NOMO-1 (cell line): ENCODE measurements at regions not wholly inside any gene's neighbourhood (a gene's known extent, or its start where the extent isn't known, plus 50 kb on each side); places are given as distances from the start of the nearest gene placed in this dataset.

Source experiments
- DNase-seq, 2 experiments: peaks; one replicate each; lab custom pipeline; 2025; ENCODE audit not compliant: unreplicated experiment in 2 of 2; lab: John Stamatoyannopoulos, UW

DNA sequence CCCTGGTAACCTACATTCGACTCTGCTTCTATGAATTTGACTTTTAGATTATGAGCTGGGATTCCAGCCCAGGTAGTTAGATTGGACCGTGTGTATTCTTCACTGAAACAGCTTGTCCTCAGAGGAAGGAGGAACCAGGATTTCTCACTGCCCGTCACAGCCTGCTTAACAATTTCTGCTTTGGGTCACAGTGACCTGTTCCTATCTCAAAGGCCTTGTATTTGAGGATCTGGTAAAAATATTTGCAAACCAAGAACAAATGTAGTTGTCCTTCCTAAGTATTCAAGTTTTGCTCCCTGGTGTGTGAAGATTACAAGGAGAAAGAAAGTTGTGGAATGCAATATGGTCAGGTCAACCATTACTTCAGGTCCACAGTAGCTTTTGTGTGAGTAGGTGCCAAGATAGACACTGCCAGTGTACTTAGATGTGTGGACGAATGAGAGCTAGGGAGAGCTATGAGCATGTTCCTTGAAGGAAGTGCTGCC is 55.1 kb downstream of the KIF4B start:
- no peak for DNase-seq

DNA sequence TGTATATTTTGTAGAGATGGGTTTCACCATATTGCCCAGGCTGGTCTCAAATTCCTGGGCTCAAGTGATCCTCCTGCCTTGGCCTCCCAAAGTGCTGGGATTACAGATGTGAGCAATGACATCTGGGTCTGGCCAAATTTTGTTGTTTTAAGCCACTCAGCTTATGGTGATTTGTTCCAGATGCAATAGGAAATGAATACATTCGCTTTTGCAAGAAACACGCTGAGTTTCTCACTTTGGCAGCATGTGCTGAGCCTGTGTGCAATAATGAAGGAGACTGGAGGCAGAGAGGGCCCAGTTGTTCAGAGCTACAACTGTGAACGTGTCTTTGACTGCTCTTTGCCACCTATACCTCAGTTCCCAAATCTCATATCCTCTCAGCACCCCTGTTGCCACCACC is 56.4 kb downstream of the KIF4B start:
- no peak for DNase-seq

DNA sequence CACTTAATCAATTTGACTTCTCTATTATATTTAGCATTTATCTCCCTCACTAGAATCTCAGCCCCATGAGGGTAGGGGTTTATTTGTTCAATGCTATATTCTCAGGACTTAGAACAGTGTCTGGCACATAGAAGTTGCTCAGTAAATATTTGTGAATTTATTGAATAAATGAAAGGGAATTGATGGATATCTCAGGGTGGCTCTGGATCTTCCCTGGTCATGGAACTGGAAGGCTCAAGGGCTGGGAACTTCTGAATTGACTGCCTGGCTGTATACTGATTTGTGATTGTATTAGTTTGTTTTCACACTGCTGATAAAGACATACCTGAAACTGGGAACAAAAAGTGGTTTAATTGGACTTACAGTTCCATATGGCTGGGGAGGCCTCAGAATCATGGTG is 57.2 kb downstream of the KIF4B start:
- DNase-seq, result no peak

DNA sequence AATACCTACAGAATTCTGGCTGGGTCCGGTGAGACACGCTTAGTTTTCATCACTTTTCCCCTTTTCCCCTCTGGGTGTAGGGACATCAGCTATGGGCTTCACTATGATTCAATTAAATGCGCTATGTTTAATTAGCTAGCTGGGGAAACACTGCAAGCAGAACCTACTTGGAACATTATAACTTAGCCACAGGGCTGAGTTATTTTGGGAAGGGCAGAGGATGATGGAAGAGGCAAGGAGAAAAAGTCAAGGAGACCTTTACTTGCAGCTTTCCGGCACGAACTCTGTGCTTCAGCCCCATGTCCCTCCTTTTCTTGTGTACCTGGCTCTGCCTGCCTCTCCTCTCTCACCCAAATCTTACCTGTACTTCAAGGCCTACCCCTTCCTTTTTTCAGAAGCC is 62.8 kb downstream of the KIF4B start:
- DNase-seq, result no peak

DNA sequence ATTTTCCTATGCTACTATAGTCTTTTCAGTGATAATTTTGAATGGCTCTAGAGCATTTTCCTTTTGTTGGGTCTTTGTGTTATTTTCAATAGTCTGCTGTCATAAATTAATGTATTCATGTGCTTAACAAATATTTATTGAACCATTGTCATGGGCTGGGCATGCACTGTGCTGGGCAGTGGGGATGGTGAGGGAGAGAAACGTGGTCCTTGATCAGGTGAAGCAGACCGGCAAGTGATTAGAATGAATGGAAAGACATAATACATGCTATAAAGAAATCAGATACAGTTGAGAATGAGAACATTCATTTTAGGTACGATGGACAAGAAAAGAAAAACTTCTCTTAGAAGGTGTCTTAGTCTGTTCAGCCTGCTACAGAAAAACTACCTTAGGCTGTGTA is 66.1 kb downstream of the KIF4B start:
- no peak for DNase-seq

DNA sequence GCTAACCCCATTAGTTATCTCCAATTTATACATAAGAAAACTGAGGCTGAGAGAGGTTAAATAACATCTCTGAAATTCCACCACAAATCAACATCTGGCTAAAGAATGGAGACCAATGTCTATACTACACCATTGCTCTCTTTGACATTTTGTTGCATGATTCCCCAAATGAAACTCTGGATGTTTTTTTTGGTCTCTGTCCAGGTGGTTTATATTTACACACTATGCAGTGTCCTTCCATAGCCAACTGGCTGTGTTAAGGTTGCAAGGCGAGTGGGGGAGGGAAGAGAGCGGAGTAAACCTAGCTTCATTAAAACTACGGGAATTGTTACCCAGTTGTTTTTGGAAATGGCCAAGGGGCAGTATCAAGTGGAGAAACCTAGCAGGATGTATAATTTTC is 67.2 kb downstream of the KIF4B start:
- DNase-seq, result no peak

DNA sequence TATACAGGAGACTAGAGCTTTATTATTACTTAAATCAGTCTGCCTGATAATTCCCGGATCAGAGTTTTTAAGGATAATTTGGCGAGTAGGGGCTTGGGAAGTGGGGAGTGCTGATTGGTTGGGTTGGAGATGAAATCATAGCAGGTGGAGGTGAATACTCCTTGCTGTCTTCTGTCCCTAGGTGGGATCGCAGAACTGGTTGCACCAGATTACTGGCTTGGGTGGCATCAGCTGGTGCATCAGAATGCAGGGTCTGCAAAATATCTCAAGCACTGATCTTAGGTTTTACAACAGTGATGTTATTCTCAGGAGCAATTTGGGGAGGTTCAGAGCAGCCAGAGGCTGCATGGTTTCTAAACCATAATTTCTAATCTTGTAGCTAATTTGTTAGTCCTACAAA is 68.1 kb downstream of the KIF4B start:
- DNase-seq, result no peak

DNA sequence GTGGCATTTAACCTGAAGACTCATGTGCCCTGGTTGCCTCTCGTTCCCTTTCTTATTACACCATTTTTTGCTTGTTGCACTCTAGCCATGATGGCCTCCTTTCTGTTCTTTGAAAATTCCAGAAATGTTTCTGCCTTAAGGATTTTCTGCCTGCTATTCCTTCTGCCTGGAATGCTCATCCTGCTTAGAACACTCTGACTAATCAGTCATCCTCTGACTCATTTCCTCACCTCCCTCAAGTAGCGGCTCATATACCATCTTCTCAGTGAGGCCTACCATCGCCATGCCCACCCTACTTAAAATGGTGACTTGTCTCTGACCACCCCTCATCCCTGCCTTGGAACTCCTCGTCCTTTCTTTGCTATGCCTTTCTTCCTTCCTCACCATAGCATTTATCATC is 68.8 kb downstream of the KIF4B start:
- no peak for DNase-seq

DNA sequence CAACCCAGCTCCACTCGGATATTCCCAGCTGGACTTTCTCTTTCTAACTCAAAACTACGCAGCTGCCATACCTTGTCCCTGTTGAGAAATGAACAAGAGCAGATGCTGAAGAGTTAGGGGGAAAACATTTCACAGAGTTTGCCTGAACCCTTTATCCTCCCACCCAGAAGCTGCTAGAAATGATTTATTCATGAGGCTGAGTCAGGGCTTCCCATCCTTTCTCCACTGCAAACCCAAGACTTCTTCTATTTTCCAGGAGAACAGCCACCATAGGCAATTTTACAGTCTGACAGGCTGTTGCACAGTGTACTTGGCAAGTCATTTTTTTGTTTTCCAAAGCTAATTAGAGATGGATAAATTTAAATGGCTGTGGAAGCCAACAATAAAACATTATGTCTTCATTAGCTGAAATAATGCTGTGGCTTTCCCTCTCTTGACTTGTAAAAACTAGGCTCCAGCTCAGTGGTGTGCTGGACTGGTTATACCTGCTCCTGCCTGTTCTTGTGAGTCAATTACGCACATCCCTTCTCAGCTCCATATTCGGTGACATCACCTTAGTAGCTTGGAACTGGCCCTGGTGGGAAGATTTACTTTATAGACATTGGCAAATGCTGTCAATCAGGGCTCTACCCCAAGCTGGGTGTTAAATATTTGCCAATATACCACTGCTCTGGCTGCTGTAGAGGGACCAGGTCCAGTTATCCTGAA is 71.9 kb downstream of the KIF4B start:
- DNase-seq, result no peak

DNA sequence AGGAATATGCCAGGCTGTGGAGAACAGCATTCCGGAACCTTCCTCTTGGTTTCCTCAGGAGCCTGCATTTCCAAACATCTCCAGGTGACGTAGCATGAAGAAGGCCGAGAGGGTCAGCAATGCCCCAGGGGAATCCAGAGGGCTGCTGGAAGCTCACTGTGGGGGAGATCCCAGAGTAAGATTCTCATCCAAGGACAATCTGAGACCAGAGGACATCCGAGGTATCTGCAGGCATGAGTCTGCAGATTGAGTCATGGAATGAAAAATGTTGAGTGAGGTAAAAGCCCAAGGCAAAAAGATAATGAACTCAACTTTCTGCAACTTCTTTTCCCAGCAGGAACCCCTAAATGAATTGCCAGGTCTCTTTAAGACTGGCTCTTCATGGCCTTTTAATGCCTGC is 73.5 kb downstream of the KIF4B start:
- no peak for DNase-seq

DNA sequence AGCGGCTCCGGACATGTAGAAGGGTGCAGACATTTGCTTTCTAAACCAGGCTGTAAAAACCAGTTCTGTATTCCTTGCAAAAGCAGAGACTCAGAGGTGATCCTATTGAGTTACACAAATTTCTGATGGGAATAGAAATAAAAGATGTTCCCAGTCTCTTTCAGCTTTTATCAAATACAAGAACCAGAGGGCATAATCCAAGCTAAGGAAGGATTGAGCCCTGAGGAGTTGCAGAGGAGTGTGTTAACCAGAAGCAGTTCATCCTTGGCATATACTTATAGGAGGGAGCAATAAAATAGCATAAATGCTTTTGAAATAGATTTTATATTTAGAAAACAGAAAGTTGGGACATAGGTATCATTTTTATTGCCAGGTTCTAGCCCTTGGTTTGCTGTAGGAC is 75.3 kb downstream of the KIF4B start:
- DNase-seq, result no peak

DNA sequence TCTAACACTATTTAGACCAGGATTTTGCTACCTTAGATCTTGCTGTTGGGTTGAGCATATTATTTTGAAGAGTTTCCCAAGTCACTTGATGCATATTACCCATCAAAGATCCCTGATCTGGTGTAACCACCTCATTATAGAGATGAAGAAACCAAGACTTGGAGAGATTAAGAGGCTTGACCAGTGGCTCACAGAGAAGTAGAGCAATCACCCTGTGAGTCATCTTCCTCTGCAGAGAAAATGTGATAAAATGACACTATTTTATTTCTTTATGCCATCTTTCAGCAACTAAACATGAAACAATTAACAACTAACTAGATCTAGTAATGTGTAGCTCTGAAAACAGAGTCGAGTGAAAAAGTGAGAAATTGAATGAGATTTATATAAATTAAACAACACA is 76.1 kb downstream of the KIF4B start:
- no peak for DNase-seq

DNA sequence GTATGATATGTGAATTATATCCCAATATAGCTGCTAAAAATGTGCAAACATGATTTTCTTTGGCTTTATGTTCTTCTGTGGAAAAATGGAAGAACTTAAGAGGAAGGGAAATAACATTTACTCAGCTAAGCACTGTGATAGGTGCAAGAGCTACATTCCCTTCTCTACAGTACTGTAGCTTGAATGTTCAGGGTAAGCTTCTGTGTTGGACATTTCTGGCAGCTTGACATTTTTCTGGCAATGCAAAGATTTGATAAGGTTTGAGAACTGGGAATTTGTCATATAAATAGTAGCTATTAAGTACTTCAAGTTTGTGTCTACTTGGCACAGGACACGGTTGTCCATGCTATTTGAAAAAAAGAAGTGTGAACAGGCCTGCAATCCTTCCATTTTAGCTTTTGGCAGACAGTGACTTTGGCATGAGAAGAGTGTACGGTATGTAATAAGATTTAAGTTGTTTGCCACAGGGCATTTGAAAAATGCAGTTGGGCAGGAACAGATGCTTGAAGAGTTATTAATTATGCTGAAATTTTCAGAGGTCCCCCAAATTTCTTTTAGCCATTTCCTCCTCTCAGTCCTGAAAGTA is 77.6 kb downstream of the KIF4B start:
- no peak for DNase-seq

DNA sequence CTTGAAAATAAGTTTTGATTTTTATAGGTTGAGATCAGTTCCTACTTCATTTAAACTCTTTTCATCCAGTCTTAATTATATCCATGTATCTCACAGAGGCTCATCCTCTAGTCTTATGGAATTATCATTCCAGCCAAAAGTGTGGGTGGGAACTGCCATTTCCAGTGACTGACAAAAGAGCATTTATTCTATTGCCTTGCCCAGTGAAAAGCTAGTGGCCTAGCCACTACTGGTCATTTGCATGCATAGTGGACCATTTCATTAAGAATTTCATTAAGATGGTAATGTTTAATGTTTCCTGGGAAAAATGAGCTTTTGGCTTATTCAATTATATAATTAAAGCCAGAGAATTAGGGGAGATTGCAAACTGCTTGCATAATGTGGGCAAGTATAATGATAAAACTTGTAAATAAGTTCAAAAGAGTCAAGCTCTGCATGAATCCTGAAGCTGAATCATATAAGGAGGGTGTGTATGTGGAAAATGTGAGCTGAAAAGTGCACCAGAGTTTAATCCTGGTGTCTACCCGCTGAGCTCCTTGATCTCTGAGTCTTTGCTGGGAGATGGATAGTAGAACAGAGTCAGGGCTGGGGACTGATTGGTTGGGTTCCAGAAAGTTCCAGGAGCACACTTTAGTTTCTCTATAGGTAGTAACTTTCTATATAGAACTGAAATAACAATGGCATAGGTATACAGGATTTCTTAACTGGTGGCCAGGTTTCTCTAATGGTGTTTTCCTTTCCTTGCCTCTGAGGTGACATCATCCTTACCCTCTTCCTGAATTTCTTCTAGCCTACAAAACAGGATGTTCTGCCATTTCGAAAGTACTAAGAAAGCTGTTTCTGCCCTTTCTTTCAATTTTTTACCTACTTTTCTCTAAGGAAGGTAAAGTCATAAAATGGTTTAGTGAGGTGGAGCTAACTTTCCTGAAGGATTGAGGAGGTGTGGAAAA is 78.5 kb downstream of the KIF4B start:
- DNase-seq, result peak in 1 of 2 experiments; percentile 0

DNA sequence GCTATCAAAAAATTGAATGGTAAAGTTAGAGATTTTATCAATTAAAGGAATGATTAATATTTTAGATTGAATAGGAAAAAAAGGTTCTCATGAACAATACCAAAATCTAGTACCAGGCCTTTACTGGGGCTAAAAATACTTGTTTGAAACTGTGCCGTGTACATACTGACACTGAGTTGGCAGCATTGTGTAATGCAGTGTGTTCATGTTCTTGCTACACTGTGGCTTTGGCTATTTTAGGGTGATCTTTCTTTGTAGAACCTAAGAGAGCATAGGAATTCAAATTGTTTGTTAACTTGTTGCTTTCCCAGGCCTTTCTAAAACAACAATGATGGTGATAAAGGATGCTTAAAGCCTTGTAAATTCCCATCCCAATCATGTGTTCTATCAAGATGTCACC is 80.9 kb downstream of the KIF4B start:
- DNase-seq, result no peak

DNA sequence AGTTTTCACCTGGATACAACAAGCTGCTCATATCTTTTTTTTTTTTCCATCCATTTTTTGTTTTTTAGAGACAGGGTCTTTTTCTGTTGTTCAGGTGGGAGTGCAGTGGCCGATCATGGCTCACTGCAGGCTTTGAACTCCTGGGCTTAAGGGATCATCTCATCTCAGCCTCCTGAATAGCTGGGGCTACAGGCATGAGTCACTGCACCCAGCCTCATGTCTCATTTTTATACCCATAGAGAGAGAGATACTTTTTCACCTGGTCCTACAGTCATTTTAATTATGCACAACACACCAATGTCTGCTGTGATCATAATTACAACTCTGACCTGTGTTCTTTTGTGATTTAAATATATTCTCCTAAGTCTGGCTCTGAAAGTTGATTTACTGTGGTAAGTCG is 84.4 kb downstream of the KIF4B start:
- no peak for DNase-seq

DNA sequence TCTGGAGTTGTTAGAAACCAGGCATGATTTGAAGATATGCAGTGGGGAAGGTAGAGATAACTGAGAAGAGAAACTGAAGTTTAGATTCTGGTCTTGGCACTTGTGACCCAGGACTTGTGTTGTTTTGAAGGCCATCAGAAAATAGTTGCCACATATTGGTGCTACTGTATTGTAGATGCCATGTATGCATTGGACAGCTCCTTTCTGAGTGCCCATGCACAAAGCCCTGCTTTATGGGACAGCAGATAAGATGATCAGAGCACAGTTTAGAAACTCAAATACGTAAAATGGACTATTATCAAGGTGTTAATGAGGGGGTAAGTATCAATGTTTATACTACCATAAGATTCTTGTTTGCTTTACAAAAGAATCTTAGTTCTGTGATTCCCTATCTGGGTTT is 84.9 kb downstream of the KIF4B start:
- no peak for DNase-seq

DNA sequence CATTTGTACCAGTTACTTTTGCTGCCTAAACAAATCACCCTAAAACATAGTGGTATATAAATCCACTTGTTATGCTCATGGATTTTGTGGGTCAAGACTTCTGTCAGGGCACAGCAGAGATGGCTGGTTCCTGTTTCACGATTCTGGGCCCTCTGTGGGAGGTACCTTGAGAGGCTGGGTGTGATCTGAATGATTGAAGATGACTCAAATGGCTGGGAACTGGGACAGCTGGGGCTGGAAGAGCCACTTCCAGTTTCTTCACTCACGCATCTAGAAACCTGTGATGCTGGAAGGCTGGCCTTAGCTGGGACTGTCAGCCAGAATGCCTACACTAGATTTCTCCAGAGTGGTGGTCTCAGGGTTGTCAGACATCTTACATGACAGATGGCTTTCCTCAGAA is 88.1 kb downstream of the KIF4B start:
- no peak for DNase-seq

DNA sequence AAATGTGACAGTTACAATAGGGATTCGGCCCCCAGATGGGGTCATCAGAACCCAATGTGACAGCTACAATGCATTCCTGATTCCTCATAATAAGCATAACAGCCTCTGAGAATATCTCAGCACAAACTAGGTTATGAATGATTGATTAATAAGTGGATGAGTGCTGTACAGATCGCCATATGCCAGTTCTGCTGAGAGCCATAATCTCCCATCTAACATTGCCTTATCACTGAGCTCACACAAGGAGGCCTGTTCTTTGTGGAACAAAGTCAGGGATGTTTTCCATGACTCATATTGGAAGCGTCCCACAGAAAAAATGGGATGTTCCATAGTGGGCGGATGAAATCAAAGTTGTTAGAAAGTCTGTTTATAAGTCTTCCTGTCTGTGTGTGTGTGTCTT is 89.6 kb downstream of the KIF4B start:
- DNase-seq, result no peak

DNA sequence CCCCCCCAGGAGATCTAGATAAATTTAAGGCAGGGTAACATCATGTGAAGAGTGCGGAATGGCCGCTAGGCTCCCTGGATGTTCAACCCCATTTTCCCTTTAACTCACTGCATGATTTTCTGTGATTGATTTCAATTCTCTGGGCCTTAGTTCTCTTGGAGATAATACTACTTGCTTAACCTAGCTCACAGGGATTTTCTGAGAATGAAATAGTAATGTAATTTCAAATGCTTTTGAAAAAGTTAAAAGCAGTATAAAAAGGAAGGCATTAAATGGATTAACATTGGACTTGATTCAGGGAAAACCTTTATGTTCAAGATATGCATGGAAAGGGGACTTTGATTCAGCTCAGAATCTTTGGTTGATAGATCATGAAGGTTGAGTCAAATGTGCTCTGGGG is 90.9 kb downstream of the KIF4B start:
- DNase-seq, result no peak

DNA sequence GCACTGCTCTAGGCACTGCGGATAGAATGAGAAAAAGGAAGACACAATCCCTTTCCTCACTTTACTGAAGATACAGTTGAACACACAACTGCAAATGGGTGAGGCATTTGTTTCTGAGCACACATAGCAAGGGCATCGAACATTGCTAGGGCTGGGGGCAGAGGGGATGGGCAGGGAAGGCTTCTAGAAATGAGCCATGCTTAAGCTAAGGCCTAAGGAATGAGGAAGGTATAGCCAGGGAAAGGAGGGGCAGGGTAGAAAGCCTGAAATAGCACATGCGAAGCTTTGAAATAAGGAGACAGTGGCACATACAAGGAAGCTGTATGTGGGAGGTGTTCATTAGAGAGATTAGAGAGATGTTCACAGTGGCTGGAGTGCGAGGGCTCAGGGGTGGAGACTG is 92.7 kb downstream of the KIF4B start:
- DNase-seq, result no peak

DNA sequence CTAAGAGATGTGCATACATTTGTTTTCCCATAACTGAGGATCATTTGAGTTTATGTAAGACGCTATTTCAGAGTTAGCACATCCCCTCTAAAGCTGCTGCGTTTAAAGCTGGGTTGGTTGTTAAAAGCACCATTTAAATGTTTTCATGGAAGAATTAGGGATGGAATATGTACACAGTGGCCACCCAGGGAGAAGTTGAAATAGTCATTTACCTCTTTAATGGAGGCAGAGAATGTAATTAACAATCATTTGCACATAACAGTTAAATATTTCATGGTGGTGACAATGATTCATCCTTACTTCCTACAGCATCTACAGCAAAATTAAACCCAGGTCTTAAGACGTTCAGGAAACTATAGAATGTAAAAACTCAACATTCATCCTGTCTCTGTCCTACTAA is 100.3 kb downstream of the KIF4B start:
- no peak for DNase-seq
